Esophagus squamous epithelium (tissue), 4 donors: ENCODE measurements at regions not wholly inside any gene's neighbourhood (a gene's known extent, or its start where the extent isn't known, plus 50 kb on each side); places are given as distances from the start of the nearest gene placed in this dataset.

Source experiments
- CTCF ChIP-seq, 6 experiments: fragments of 450-650 bp in 4 of 6; fragments of 200-600 bp in 2 of 6; sonication (generic) in 2 of 6; IDR thresholded peaks; one replicate each; pipeline ENCODE4 v1.5.1; 2016 to 2019; ENCODE audit warnings: antibody characterized with exemption in 6 of 6, mild to moderate bottlenecking in 4 of 6, moderate library complexity in 4 of 6
- POLR2A ChIP-seq, 4 donors: fragments of 450-650 bp; IDR thresholded peaks; one replicate each; pipeline ENCODE4 v1.6.1; 2017; ENCODE audit warnings: antibody characterized with exemption in 4 of 4, mild to moderate bottlenecking in 4 of 4, moderate library complexity in 3 of 4

GRCh38 chr15:58258501-58259292 is 120.5 kb downstream of the AQP9 start:
- no peak for TF ChIP-seq CTCF (IDR thresholded peaks at IDR 0.05)
- TF ChIP-seq POLR2A (IDR thresholded peaks at IDR 0.05), result no peak
